A549 (cell line): ENCODE measurements at regions not wholly inside any gene's neighbourhood (a gene's known extent, or its start where the extent isn't known, plus 50 kb on each side); places are given as distances from the start of the nearest gene placed in this dataset.

Source experiments
- ATAC-seq, 2 experiments: fragments of 200-7000 bp in 1 of 2; fragments of >200 bp in 1 of 2; cut with Nextera tagmentation in 1 of 2; cut with Tn5 transposase in 1 of 2; 3 replicates each; pipeline versions ENCODE4 v1.8.0 to v1.9.1; 2018 to 2020; ENCODE audit warnings: mild to moderate bottlenecking in 1 of 2, moderate library complexity in 1 of 2
- CTCF ChIA-PET: fragments of 300-600 bp; sonication (Branson Sonifier 250); formaldehyde crosslinking; extraction: SDS; loops from one replicate; lab custom pipeline; 2021; ENCODE audit warnings: antibody characterized with exemption, inconsistent platforms; lab: Yijun Ruan, JAX
- POLR2A ChIA-PET: fragments of 350-600 bp; formaldehyde crosslinking; extraction: SDS; loops from one replicate; lab custom pipeline; 2021; ENCODE audit warnings: antibody characterized with exemption, inconsistent platforms; lab: Yijun Ruan, JAX
- DNase-seq, 2 experiments: peaks; one replicate each; pipeline versions ENCODE4 v3.0.0 to v3.0.0-alpha.2; 2011 to 2016; ENCODE audit warnings: low read depth in 1 of 2, low spot score in 1 of 2
- FAIRE-seq: peaks from 2 replicates; lab custom pipeline; 2011; peaks lifted over from hg19 to GRCh38; lab: Jason Lieb, UNC
- H3K27ac ChIP-seq, 2 experiments: fragments of >200 bp; sonication (Bioruptor Twin); formaldehyde crosslinking; 3 replicates each; pipeline ENCODE4 v1.5.1; 2016 to 2017
- H3K4me1 ChIP-seq: fragments of >200 bp; sonication (Bioruptor Twin); formaldehyde crosslinking; 3 replicates; pipeline ENCODE4 v1.6.1; 2016
- H3K4me2 ChIP-seq: fragments of >200 bp; sonication (Bioruptor Twin); formaldehyde crosslinking; 3 replicates; pipeline ENCODE4 v1.6.1; 2016
- H3K4me3 ChIP-seq: fragments of >200 bp; sonication (Bioruptor Twin); formaldehyde crosslinking; 3 replicates; pipeline ENCODE4 v1.5.1; 2016
- H3K9me3 ChIP-seq: fragments of >200 bp; sonication (Bioruptor Twin); formaldehyde crosslinking; 3 replicates; pipeline ENCODE4 v1.6.1; 2016
- ATOH8 ChIP-seq: fragments of 250-450 bp; sonication (Bioruptor Pico); IDR thresholded peaks from 2 replicates; pipeline ENCODE4 v1.5.0; 2020; ENCODE audit warnings: low read depth, mild to moderate bottlenecking, moderate library complexity
- BCL3 ChIP-seq: fragments of >200 bp; sonication (Bioruptor Twin); formaldehyde crosslinking; IDR thresholded peaks from 3 replicates; pipeline ENCODE4 v1.6.1; 2016
- BHLHE40 ChIP-seq: IDR thresholded peaks from 2 replicates; pipeline ENCODE4 v1.6.1; 2012; ENCODE audit warnings: low read depth, low read length, inconsistent platforms
- CBX8 ChIP-seq: fragments of 200-600 bp; sonication (generic); IDR thresholded peaks from 2 replicates; pipeline ENCODE4 v1.6.1; 2016
- CEBPB ChIP-seq, 2 experiments: fragments of >200 bp in 1 of 2; sonication (Bioruptor Twin) in 1 of 2; formaldehyde crosslinking in 1 of 2; IDR thresholded peaks; 2 replicates each; pipeline ENCODE4 v1.6.1; 2012 to 2016
- CHD2 ChIP-seq: fragments of 150-350 bp; IDR thresholded peaks from 2 replicates; pipeline ENCODE4 v1.6.1; 2014; ENCODE audit warnings: low read length; ENCODE audit not compliant: partially characterized antibody
- CTCF ChIP-seq: fragments of >200 bp; sonication (Bioruptor Twin); formaldehyde crosslinking; IDR thresholded peaks from 3 replicates; pipeline ENCODE4 v1.5.1; 2016
- EHF ChIP-seq: fragments of 250-450 bp; sonication (Bioruptor Pico); IDR thresholded peaks from 2 replicates; pipeline ENCODE4 v1.5.0; 2020; ENCODE audit warnings: mild to moderate bottlenecking
- EP300 ChIP-seq, 2 experiments: fragments of >200 bp; sonication (Bioruptor Twin); formaldehyde crosslinking; IDR thresholded peaks; 2 replicates in 1 of 2; 3 replicates in 1 of 2; pipeline ENCODE4 v1.6.1; 2016 to 2017
- FOSB ChIP-seq: fragments of 250-450 bp; sonication (Bioruptor Pico); IDR thresholded peaks from 2 replicates; pipeline ENCODE4 v1.5.0; 2020; ENCODE audit warnings: mild to moderate bottlenecking, moderate library complexity
- HOXB5 ChIP-seq: fragments of 250-450 bp; sonication (Bioruptor Pico); IDR thresholded peaks from 2 replicates; pipeline ENCODE4 v1.5.0; 2020; ENCODE audit warnings: mild to moderate bottlenecking, moderate library complexity
- KDM1A ChIP-seq: fragments of 200-600 bp; sonication (generic); IDR thresholded peaks from 2 replicates; pipeline ENCODE4 v1.6.1; 2016; ENCODE audit warnings: low read depth, mild to moderate bottlenecking
- MAX ChIP-seq: IDR thresholded peaks from 2 replicates; pipeline ENCODE4 v1.6.1; 2012
- MAZ ChIP-seq: fragments of 150-350 bp; IDR thresholded peaks from 2 replicates; pipeline ENCODE4 v1.6.1; 2014; ENCODE audit warnings: antibody characterized with exemption, low read depth, low read length, borderline replicate concordance
- MYC ChIP-seq: IDR thresholded peaks from 2 replicates; pipeline ENCODE4 v1.6.1; 2012; ENCODE audit warnings: mild to moderate bottlenecking, inconsistent platforms, low read length, improper control_type of control experiment, borderline replicate concordance
- NR3C1 ChIP-seq: fragments of >200 bp; sonication (Bioruptor Twin); formaldehyde crosslinking; IDR thresholded peaks from 3 replicates; pipeline ENCODE4 v1.6.1; 2017
- PBX3 ChIP-seq: IDR thresholded peaks from 2 replicates; pipeline ENCODE4 v1.6.1; 2012
- PHF8 ChIP-seq: fragments of 200-600 bp; sonication (generic); IDR thresholded peaks from 2 replicates; pipeline ENCODE4 v1.6.1; 2016; ENCODE audit warnings: low read depth, mild to moderate bottlenecking, antibody characterized with exemption, moderate library complexity, borderline replicate concordance
- POLR2AphosphoS2 ChIP-seq: conservative IDR thresholded peaks from 2 replicates; pipeline ENCODE4 v1.6.1; 2012; ENCODE audit warnings: low read length, improper control_type of control experiment, inconsistent platforms
- RAD21 ChIP-seq, 2 experiments: fragments of >200 bp in 1 of 2; sonication (Bioruptor Twin) in 1 of 2; formaldehyde crosslinking in 1 of 2; IDR thresholded peaks in 1 of 2; conservative IDR thresholded peaks in 1 of 2; 2 replicates in 1 of 2; 3 replicates in 1 of 2; pipeline ENCODE4 v1.6.1; 2012 to 2018; ENCODE audit warnings: inconsistent platforms in 1 of 2
- SREBF2 ChIP-seq: fragments of 450-650 bp; IDR thresholded peaks from 2 replicates; pipeline ENCODE4 v1.6.1; 2014; ENCODE audit warnings: mild to moderate bottlenecking, moderate library complexity
- TP53 ChIP-seq: fragments of 250-450 bp; sonication (Bioruptor Pico); IDR thresholded peaks from 2 replicates; pipeline ENCODE4 v1.5.0; 2021; ENCODE audit warnings: mild to moderate bottlenecking, moderate library complexity
- ZNF302 ChIP-seq: fragments of 250-450 bp; sonication (Bioruptor Pico); IDR thresholded peaks from 2 replicates; pipeline ENCODE4 v1.9.0; 2021; ENCODE audit warnings: inconsistent platforms, mild to moderate bottlenecking, moderate library complexity
- ZSCAN20 ChIP-seq: fragments of 250-450 bp; sonication (Bioruptor Pico); IDR thresholded peaks from 2 replicates; pipeline ENCODE4 v1.8.0; 2022; ENCODE audit warnings: mild to moderate bottlenecking, moderate library complexity
- WGBS: methylation state at CpG from one replicate; pipeline ENCODE4 v1.1.6; 2017; ENCODE audit errors: missing lambda C conversion rate; 5-methylcytosine and 5-hydroxymethylcytosine counted together

GRCh38 chr9:2362150-2362549 is 259.4 kb upstream of the VLDLR start:
- Histone ChIP-seq H3K9me3 (no peaks in the 10 kb centered on the region), H3K27ac (no peak overlapping the region), H3K4me1 (no peaks in the 10 kb centered on the region), H3K4me2 (no peak overlapping the region), H3K4me3 (no peak overlapping the region)
- no peak for ATAC-seq
- WGBS: 21% methylated on average over 2 of the region's 2 CpGs
- CTCF ChIA-PET: no interaction called here
- FAIRE-seq: no peak
- POLR2A ChIA-PET: no interaction called here
- DNase-seq: no peak
- TF ChIP-seq EHF (no peak), MAZ (no peak), KDM1A (no peak), PHF8 (no peak)

- no peak for ATAC-seq
- no peak overlapping the region for H3K27ac ChIP-seq
- ChIA-PET POLR2A (no interaction called here), CTCF (no interaction called here)
- no peak overlapping the region for H3K4me3 ChIP-seq
- no peak for DNase-seq
- no peak for TF ChIP-seq PBX3
- peak; percentile 31 to 56; a peak in 2 of 4 replicates for TF ChIP-seq CEBPB (IDR thresholded peaks at IDR 0.05)
- no peaks in the 10 kb centered on the region for H3K4me1 ChIP-seq
- H3K4me2 ChIP-seq: no peak overlapping the region
- FAIRE-seq: no peak
- H3K9me3 ChIP-seq: no peaks in the 10 kb centered on the region
- 53% methylated on average over 6 of the region's 6 CpGs for WGBS
Measured at GRCh38 chr9:2363138-2363745, 258.3 kb upstream of the VLDLR start.

- no peak for DNase-seq
- 29% methylated on average over 1 of the region's 1 CpG for WGBS
Measured at GRCh38 chr9:2363781-2364180, 257.8 kb upstream of the VLDLR start.

GRCh38 chr9:2367970-2368369 is 253.6 kb upstream of the VLDLR start:
- ATAC-seq (peak; percentile 43 to 74; a peak in 3 of 6 replicates), DNase-seq (no peak)
- no CpG with 5 or more reads among the region's 1 CpG for WGBS
- H3K4me1 ChIP-seq: no peaks in the 10 kb centered on the region
- H3K4me2 ChIP-seq: no peak overlapping the region
- no peak overlapping the region for H3K27ac ChIP-seq
- TF ChIP-seq CBX8 (no peak), CHD2 (no peak), ZNF302 (CRISPR knock-in tag) (no peak), RAD21 (conservative IDR thresholded peaks at IDR 0.05 in 1 of 2, IDR thresholded peaks at IDR 0.05 in 1 of 2) (no peak), CTCF (no peak), HOXB5 (CRISPR knock-in tag) (no peak), ATOH8 (CRISPR knock-in tag) (no peak), KDM1A (no peak), NR3C1 (no peak), MYC (no peak), BCL3 (no peak), FOSB (no peak), TP53 (CRISPR knock-in tag) (no peak), EP300 (IDR thresholded peaks at IDR 0.05) (no peak), CEBPB (IDR thresholded peaks at IDR 0.05) (no peak)
- TF ChIP-seq, all 56 proteins: peak for 0
- ChIA-PET POLR2A (no interaction called here), CTCF (no interaction called here)
- no peak for FAIRE-seq
- H3K4me3 ChIP-seq: no peak overlapping the region
- no peaks in the 10 kb centered on the region for H3K9me3 ChIP-seq

More at GRCh38 chr9:2363781-2364180, 257.8 kb upstream of the VLDLR start:
- Histone ChIP-seq H3K9me3 (no peaks in the 10 kb centered on the region), H3K4me2 (no peak overlapping the region), H3K27ac (no peak overlapping the region), H3K4me1 (no peaks in the 10 kb centered on the region), H3K4me3 (no peak overlapping the region)
- POLR2A ChIA-PET: no interaction called here
- no peak for TF ChIP-seq BHLHE40
- TF ChIP-seq ZSCAN20 (CRISPR knock-in tag): no peak
- no peak for TF ChIP-seq MAX
- no peak for TF ChIP-seq POLR2AphosphoS2
- no peak for TF ChIP-seq SREBF2
- FAIRE-seq (no peak), ATAC-seq (no peak)
- CTCF ChIA-PET: no interaction called here
